Psoas muscle (tissue), 7 donors: ENCODE measurements at regions not wholly inside any gene's neighbourhood (a gene's known extent, or its start where the extent isn't known, plus 50 kb on each side); places are given as distances from the start of the nearest gene placed in this dataset.

Source experiments
- ATAC-seq, 4 donors: fragments of 200-7000 bp; cut with Tn5 transposase; one replicate each; pipeline ENCODE4 v1.9.1; 2020; ENCODE audit warnings: moderate library complexity in 3 of 4, mild to moderate bottlenecking in 2 of 4
- DNase-seq, 2 donors: peaks; one replicate each; pipeline ENCODE4 v3.0.0-alpha.2; 2020
- H3K27ac ChIP-seq: fragments of 200-600 bp; one replicate; pipeline ENCODE4 v1.8.0; 2022
- H3K27me3 ChIP-seq, 3 donors: fragments of 200-600 bp in 1 of 3; one replicate each; pipeline versions ENCODE4 v1.6.1 to v1.8.0; 2013 to 2022; ENCODE audit warnings: low read length in 2 of 3, mild to moderate bottlenecking in 2 of 3, moderate library complexity in 1 of 3; ENCODE audit not compliant: insufficient read depth in 3 of 3
- H3K36me3 ChIP-seq, 2 donors: fragments of 200-600 bp in 1 of 2; one replicate each; pipeline versions ENCODE4 v1.6.1 to v1.8.0; 2013 to 2022; ENCODE audit warnings: low read depth in 1 of 2, mild to moderate bottlenecking in 1 of 2, moderate library complexity in 1 of 2; ENCODE audit not compliant: insufficient read depth in 1 of 2
- H3K4me1 ChIP-seq: fragments of 200-600 bp; one replicate; pipeline ENCODE4 v1.8.0; 2022
- H3K4me3 ChIP-seq: fragments of 200-600 bp; one replicate; pipeline ENCODE4 v1.8.0; 2022; ENCODE audit warnings: mild to moderate bottlenecking
- H3K9me3 ChIP-seq: fragments of 200-600 bp; one replicate; pipeline ENCODE4 v1.8.0; 2022
- CTCF ChIP-seq: fragments of 200-600 bp; IDR thresholded peaks from one replicate; pipeline ENCODE4 v1.8.0; 2022; ENCODE audit warnings: antibody characterized with exemption
- WGBS, 3 donors: extraction: QIAGEN DNeasy Blood & Tissue Kit; methylation state at CpG; one replicate each; pipeline versions ENCODE4 v1.1.6 to v1.1.7; 2013; 5-methylcytosine and 5-hydroxymethylcytosine counted together
- intact Hi-C, 2 donors: fragments of 100-400 bp; cut with DNase I; formaldehyde crosslinking; loops; one replicate each; pipeline versions ENCODE4 v1.11.0 to v1.14.2; 2022
- donor health status: healthy with polysubstance abuse.
- donor health status: DM: no; HTN: no; CAD: no; lungs with moderate emphysema.
- donor health status: Bipolar disorder and iron deficiency.
- donor health status: healthy.
- donor health status: DM: yes; HTN: yes; CAD: no.
- donor health status: DM: no; HTN: no; CAD: no.
- donor health status: DM: yes; HTN: yes; CAD: no.

- ATAC-seq, result no peak
- Histone ChIP-seq H3K4me1 (no peaks in the 10 kb centered on the region), H3K4me3 (no peak overlapping the region), H3K36me3 (no peaks in the 10 kb centered on the region), H3K27me3 (no peaks in the 10 kb centered on the region), H3K27ac (no peak overlapping the region), H3K9me3 (no peaks in the 10 kb centered on the region)
- intact Hi-C loops, result no loop called here
- no peak for DNase-seq
- no peak for TF ChIP-seq CTCF
Measured at GRCh38 chr4:115803825-115804224, 690.4 kb upstream of the NDST4 start.

GRCh38 chr4:115790812-115791211 is 677.4 kb upstream of the NDST4 start:
- DNase-seq, result no peak

GRCh38 chr4:115781528-115782146 is 668.2 kb upstream of the NDST4 start:
- H3K4me3 ChIP-seq, result no peak overlapping the region
- H3K36me3 ChIP-seq, result no peaks in the 10 kb centered on the region
- ATAC-seq, result no peak
- intact Hi-C loops, result no loop called here
- WGBS, 3 donors, result 68 to 73% (median 69%) methylated on average over 10 of the region's 10 CpGs
- TF ChIP-seq CTCF, result no peak
- no peaks in the 10 kb centered on the region for H3K4me1 ChIP-seq
- no peak overlapping the region for H3K27ac ChIP-seq
- no peaks in the 10 kb centered on the region for H3K27me3 ChIP-seq
- H3K9me3 ChIP-seq, result no peaks in the 10 kb centered on the region
- no peak for DNase-seq

More at GRCh38 chr4:115790812-115791211, 677.4 kb upstream of the NDST4 start:
- Histone ChIP-seq H3K27me3 (no peaks in the 10 kb centered on the region), H3K4me3 (no peak overlapping the region), H3K4me1 (no peaks in the 10 kb centered on the region), H3K36me3 (no peaks in the 10 kb centered on the region), H3K27ac (no peak overlapping the region), H3K9me3 (no peaks in the 10 kb centered on the region)
- WGBS, 3 donors, result 73 to 82% (median 80%) methylated on average over 2 of the region's 2 CpGs
- ATAC-seq, result no peak
- TF ChIP-seq CTCF, result no peak
- intact Hi-C loops, result no loop called here

- H3K27ac ChIP-seq, result no peak overlapping the region
- H3K27me3 ChIP-seq, result no peaks in the 10 kb centered on the region
- no peak for TF ChIP-seq CTCF
- no peaks in the 10 kb centered on the region for H3K4me1 ChIP-seq
- H3K9me3 ChIP-seq, result no peaks in the 10 kb centered on the region
- DNase-seq, result no peak
- ATAC-seq, result no peak
- no peak overlapping the region for H3K4me3 ChIP-seq
- H3K36me3 ChIP-seq, result no peaks in the 10 kb centered on the region
- intact Hi-C loops, result no loop called here
Measured at GRCh38 chr4:115780835-115781234, 667.4 kb upstream of the NDST4 start.

GRCh38 chr4:115780268-115780667 is 666.8 kb upstream of the NDST4 start:
- ATAC-seq (no peak), DNase-seq (no peak)
- H3K9me3 ChIP-seq, result no peaks in the 10 kb centered on the region
- 77 to 78% (median 78%) methylated on average over 4 of the region's 4 CpGs for WGBS, 3 donors
- H3K4me3 ChIP-seq, result no peak overlapping the region
- no peaks in the 10 kb centered on the region for H3K36me3 ChIP-seq
- no peaks in the 10 kb centered on the region for H3K27me3 ChIP-seq
- no peak for TF ChIP-seq CTCF
- H3K27ac ChIP-seq, result no peak overlapping the region
- intact Hi-C loops, result no loop called here
- no peaks in the 10 kb centered on the region for H3K4me1 ChIP-seq
